HepG2 (cell line): ENCODE measurements at regions not wholly inside any gene's neighbourhood (a gene's known extent, or its start where the extent isn't known, plus 50 kb on each side); places are given as distances from the start of the nearest gene placed in this dataset.

Experiments
- CTCF ChIP-seq: sonication (generic); formaldehyde crosslinking; IDR thresholded peaks from 2 replicates; pipeline ENCODE4 v1.5.0; 2020; ENCODE audit warnings: mild to moderate bottlenecking, missing genetic modification reagents, moderate library complexity
- ZNF780A ChIP-seq: sonication (generic); formaldehyde crosslinking; IDR thresholded peaks from 2 replicates; pipeline ENCODE4 v1.8.0; 2022; ENCODE audit warnings: mild to moderate bottlenecking, missing genetic modification reagents, moderate library complexity
- ZSCAN29 ChIP-seq: sonication (generic); formaldehyde crosslinking; conservative IDR thresholded peaks from 2 replicates; pipeline ENCODE4 v1.4.0; 2020; ENCODE audit warnings: mild to moderate bottlenecking, missing genetic modification reagents

GRCh38 chr7:9488555-9488954 lies 1055.1 kb downstream of the NXPH1 start:
- no peak for TF ChIP-seq CTCF
- TF ChIP-seq ZNF780A (CRISPR knock-in tag), result no peak
- no peak for TF ChIP-seq ZSCAN29 (CRISPR knock-in tag)
